K562 (cell line): ENCODE measurements at regions not wholly inside any gene's neighbourhood (a gene's known extent, or its start where the extent isn't known, plus 50 kb on each side); places are given as distances from the start of the nearest gene placed in this dataset.

ENCODE experiments used
- ATF6 ChIP-seq: sonication (generic); formaldehyde crosslinking; IDR thresholded peaks from 2 replicates; pipeline ENCODE4 v1.4.0; 2020; ENCODE audit warnings: mild to moderate bottlenecking, missing genetic modification reagents
- BRD9 ChIP-seq: fragments of 450-650 bp; IDR thresholded peaks from 2 replicates; pipeline ENCODE4 v1.6.1; 2018; ENCODE audit warnings: low read depth; ENCODE audit not compliant: partially characterized antibody
- E2F3 ChIP-seq: fragments of 250-450 bp; sonication (Bioruptor Pico); IDR thresholded peaks from 2 replicates; pipeline ENCODE4 v1.4.0; 2020; ENCODE audit warnings: mild to moderate bottlenecking
- KAT2B ChIP-seq: IDR thresholded peaks from one replicate; pipeline ENCODE4 v1.6.1; 2012; ENCODE audit warnings: low read depth, mild to moderate bottlenecking, control low read depth, inconsistent platforms, low read length, moderate library complexity
- MECOM ChIP-seq: fragments of 250-450 bp; sonication (Bioruptor Pico); IDR thresholded peaks from 2 replicates; pipeline ENCODE4 v1.8.0; 2022; ENCODE audit warnings: inconsistent platforms
- MNT ChIP-seq, 2 experiments: fragments of 450-650 bp; conservative IDR thresholded peaks; 2 replicates each; pipeline ENCODE4 v1.6.1; 2017; ENCODE audit warnings: mild to moderate bottlenecking in 2 of 2, moderate library complexity in 2 of 2
- PHF20 ChIP-seq: fragments of 450-650 bp; IDR thresholded peaks from 2 replicates; pipeline ENCODE4 v1.6.1; 2018; ENCODE audit not compliant: partially characterized antibody
- RBM22 ChIP-seq: fragments of 200-400 bp; formaldehyde crosslinking; IDR thresholded peaks from 2 replicates; pipeline ENCODE4 v1.6.1; 2018; ENCODE audit warnings: low read length, low read depth; ENCODE audit not compliant: poor library complexity, severe bottlenecking
- ZNF384 ChIP-seq: IDR thresholded peaks from 2 replicates; pipeline ENCODE4 v1.6.1; 2012; ENCODE audit warnings: low read depth, low read length, improper control_type of control experiment
- ZNF778 ChIP-seq: fragments of 450-650 bp; formaldehyde crosslinking; IDR thresholded peaks from 2 replicates; pipeline ENCODE4 v1.4.0; 2020; ENCODE audit warnings: mild to moderate bottlenecking, moderate library complexity

GRCh38 chr12:124663771-124664366 is 96.5 kb upstream of the NCOR2 start (continued):
- TF ChIP-seq MECOM (CRISPR knock-in tag), result no peak
- TF ChIP-seq MNT (conservative IDR thresholded peaks at IDR 0.05), result no peak
- no peak for TF ChIP-seq ZNF778
- no peak for TF ChIP-seq ATF6 (CRISPR knock-in tag)
- no peak for TF ChIP-seq BRD9
- TF ChIP-seq E2F3, result no peak
- TF ChIP-seq KAT2B, result no peak
- no peak for TF ChIP-seq ZNF384
- TF ChIP-seq RBM22, result no peak
- no peak for TF ChIP-seq PHF20
